ENCODE measurements at regions not wholly inside any gene's neighbourhood (a gene's known extent, or its start where the extent isn't known, plus 50 kb on each side); places are given as distances from the start of the nearest gene placed in this dataset.

DNA sequence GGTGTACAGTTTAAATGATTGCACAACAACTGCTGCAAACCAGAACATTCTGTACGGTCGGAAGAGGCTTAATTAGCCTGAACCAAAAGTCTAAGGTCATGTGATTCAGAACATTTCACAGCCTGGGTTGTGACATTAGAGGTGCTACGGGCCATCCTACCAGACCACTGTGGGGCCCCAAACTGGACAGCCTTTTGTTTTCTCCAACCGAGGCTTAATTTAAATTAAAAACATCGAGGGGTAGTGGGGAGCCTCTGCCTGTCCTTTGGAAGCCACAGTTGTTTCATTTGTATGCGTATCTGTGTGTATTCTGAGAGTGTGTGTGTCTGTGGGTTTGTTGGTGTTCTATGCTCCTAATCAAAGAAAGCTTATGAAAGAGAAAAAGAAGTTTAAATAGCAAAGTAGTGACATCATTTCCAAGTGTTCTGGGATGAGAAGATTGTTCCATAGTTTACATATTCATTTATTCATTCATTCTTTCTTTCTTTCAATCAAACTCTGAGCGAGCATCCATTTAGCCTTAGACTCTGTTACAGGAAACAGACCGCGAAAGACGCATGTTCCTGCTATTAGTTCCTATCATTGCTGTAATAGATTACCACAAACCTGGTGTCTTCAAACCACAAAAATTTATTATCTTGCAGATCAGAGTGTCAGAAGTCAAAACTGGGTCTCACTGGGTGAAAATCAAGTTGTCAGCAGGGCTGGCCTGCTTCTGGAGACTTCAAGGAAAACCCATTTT is 444.8 kb downstream of the FOXO1 start:
- Mint-ChIP-seq H3K4me3 (no peak overlapping the region), H3K27me3 (no peaks in the 10 kb centered on the region), H3K9me3 (peaks cover 4% of the 10 kb centered on the region), H3K36me3 (ENCODE audit: low read depth) (peaks cover 4% of the 10 kb centered on the region), H3K27ac (peak overlapping the region; percentile 72), H3K4me1 (peaks cover 35% of the 10 kb centered on the region)
- POLR2A ChIA-PET = no interaction called here
- peak; percentile 33 for DNase-seq
- CTCF ChIA-PET = interaction anchor here (1.0 kb wide), 1 partner anchor 18 kb away, joined by 3 read pairs; no protein-coding TSS in a partner anchor

DNA sequence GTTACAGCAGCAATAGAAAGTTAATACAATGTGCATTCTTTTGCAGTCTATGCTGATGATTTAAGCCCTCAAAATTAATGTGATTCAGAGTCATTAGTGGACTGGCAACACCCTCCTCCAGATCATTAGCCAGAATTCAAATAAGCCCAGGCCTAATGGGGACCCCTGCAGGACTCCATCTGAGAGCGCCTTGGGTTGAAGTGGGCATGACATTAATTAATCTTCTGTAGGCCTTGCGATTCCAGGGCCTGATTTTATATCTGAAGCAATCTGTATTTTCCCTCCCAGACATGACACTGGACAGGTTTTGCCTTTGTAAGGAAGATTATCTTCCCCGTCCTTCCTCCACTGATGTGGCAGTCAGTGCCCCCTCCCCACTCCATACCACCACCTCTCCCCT is 442.9 kb downstream of the FOXO1 start:
- Mint-ChIP-seq H3K27ac (no peak overlapping the region), H3K4me1 (peaks cover 34% of the 10 kb centered on the region), H3K4me3 (no peak overlapping the region), H3K36me3 (ENCODE audit: low read depth) (peaks cover 4% of the 10 kb centered on the region), H3K27me3 (no peaks in the 10 kb centered on the region), H3K9me3 (peaks cover 2% of the 10 kb centered on the region)
- no peak for DNase-seq
- ChIA-PET POLR2A (no interaction called here), CTCF (no interaction called here)

GRCh38 chr13:40228496-40228895 is 437.9 kb downstream of the FOXO1 start:
- no peak overlapping the region for H3K27ac Mint-ChIP-seq
- H3K9me3 Mint-ChIP-seq = peaks cover 5% of the 10 kb centered on the region
- CTCF ChIA-PET = no interaction called here
- H3K27me3 Mint-ChIP-seq = no peaks in the 10 kb centered on the region
- peaks cover 2% of the 10 kb centered on the region for H3K36me3 Mint-ChIP-seq (ENCODE audit: low read depth)
- H3K4me1 Mint-ChIP-seq = peaks cover 6% of the 10 kb centered on the region
- H3K4me3 Mint-ChIP-seq = no peak overlapping the region
- DNase-seq = no peak
- POLR2A ChIA-PET = no interaction called here

DNA sequence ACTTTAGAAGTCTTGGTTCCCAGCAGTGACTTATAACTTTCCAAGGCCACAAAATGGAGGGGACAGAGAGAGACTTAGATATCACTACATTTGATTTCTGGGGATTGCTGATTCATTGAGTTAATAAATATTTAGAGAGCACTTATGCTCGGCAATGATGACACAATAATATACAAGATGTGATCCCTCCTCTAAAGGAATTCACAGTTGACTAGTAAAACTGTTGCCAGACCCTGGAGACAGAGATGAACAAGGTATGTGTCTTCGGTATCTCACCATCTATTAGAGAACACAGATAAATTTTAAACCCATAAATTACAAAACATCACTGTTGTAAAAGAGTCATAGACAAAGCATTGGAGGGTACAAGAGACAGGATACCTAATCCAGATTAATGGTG is 437.5 kb downstream of the FOXO1 start:
- Mint-ChIP-seq H3K36me3 (ENCODE audit: low read depth) (peaks cover 2% of the 10 kb centered on the region), H3K9me3 (peaks cover 5% of the 10 kb centered on the region), H3K27ac (no peak overlapping the region), H3K4me1 (peaks cover 4% of the 10 kb centered on the region), H3K4me3 (no peak overlapping the region), H3K27me3 (no peaks in the 10 kb centered on the region)
- POLR2A ChIA-PET = no interaction called here
- no peak for DNase-seq
- CTCF ChIA-PET = no interaction called here

- H3K36me3 Mint-ChIP-seq (ENCODE audit: low read depth) = peaks cover 2% of the 10 kb centered on the region
- no peak for DNase-seq
Observed at GRCh38 chr13:40230833-40231266, 435.6 kb downstream of the FOXO1 start.

GRCh38 chr13:40231311-40231710 is 435.1 kb downstream of the FOXO1 start:
- peaks cover 2% of the 10 kb centered on the region for H3K36me3 Mint-ChIP-seq (ENCODE audit: low read depth)
- ChIA-PET POLR2A (no interaction called here), CTCF (interaction anchor here (1.3 kb wide), 1 partner anchor 11 kb away, joined by 3 read pairs; no protein-coding TSS in a partner anchor)
- no peak overlapping the region for H3K4me3 Mint-ChIP-seq
- peaks cover 5% of the 10 kb centered on the region for H3K9me3 Mint-ChIP-seq
- no peaks in the 10 kb centered on the region for H3K27me3 Mint-ChIP-seq
- DNase-seq = no peak
- H3K4me1 Mint-ChIP-seq = peaks cover 4% of the 10 kb centered on the region
- no peak overlapping the region for H3K27ac Mint-ChIP-seq

More at GRCh38 chr13:40230833-40231266, 435.6 kb downstream of the FOXO1 start:
- no peaks in the 10 kb centered on the region for H3K27me3 Mint-ChIP-seq
- no peak overlapping the region for H3K4me3 Mint-ChIP-seq
- no peak overlapping the region for H3K27ac Mint-ChIP-seq
- ChIA-PET CTCF (no interaction called here), POLR2A (no interaction called here)
- peaks cover 5% of the 10 kb centered on the region for H3K9me3 Mint-ChIP-seq
- H3K4me1 Mint-ChIP-seq = peaks cover 4% of the 10 kb centered on the region

GRCh38 chr13:40231751-40232150 is 434.7 kb downstream of the FOXO1 start:
- POLR2A ChIA-PET = no interaction called here
- Mint-ChIP-seq H3K36me3 (ENCODE audit: low read depth) (peaks cover 2% of the 10 kb centered on the region), H3K9me3 (peaks cover 5% of the 10 kb centered on the region)

DNA sequence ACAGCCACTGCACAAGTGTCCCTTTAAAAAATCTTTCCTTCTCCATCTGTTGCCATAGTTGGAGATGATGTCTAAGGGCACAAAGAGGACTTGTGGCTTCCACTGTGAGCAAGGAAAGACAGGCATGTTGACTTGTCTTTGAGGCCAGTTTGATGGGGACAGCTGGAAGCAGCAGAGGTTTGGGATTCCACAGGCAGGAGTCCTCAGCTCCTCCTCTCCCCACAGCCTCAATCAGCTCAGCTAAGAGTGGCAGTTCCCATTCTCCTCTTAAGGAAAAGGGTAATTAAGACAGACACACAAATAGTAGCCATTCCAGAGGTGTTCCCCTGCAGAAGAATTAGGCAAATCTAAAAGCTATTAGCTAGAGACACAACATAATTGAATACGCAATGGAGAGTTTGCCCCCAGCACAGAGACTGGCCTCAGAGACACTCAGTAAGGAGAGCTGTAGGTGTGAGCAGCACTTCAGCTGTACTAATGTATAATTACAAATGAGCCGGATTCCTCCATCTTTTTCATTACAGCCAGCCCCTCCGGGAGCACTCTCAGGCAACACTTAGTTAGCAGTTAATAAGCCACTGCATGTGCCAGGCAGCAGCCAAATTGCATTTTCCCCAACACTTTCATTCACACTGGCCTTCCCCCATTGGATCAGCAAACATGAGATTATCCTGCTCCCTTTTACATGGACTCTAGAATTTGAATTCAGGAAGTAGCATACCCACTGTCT is 434.0 kb downstream of the FOXO1 start:
- POLR2A ChIA-PET = no interaction called here
- Mint-ChIP-seq H3K27ac (no peak overlapping the region), H3K27me3 (no peaks in the 10 kb centered on the region), H3K4me1 (peaks cover 4% of the 10 kb centered on the region), H3K9me3 (peaks cover 8% of the 10 kb centered on the region), H3K4me3 (no peak overlapping the region), H3K36me3 (ENCODE audit: low read depth) (peaks cover 2% of the 10 kb centered on the region)
- CTCF ChIA-PET = interaction anchor here (1.3 kb wide), 1 partner anchor 10 kb away, joined by 3 read pairs; no protein-coding TSS in a partner anchor
- no peak for DNase-seq

More at GRCh38 chr13:40231751-40232150, 434.7 kb downstream of the FOXO1 start:
- Mint-ChIP-seq H3K27ac (no peak overlapping the region), H3K27me3 (no peaks in the 10 kb centered on the region), H3K4me3 (no peak overlapping the region), H3K4me1 (peaks cover 4% of the 10 kb centered on the region)
- no peak for DNase-seq
- CTCF ChIA-PET = interaction anchor here (1.3 kb wide), 1 partner anchor 11 kb away, joined by 3 read pairs; no protein-coding TSS in a partner anchor

GRCh38 chr13:40233731-40234195 is 432.7 kb downstream of the FOXO1 start:
- Mint-ChIP-seq H3K4me1 (peaks cover 4% of the 10 kb centered on the region), H3K27me3 (no peaks in the 10 kb centered on the region), H3K36me3 (ENCODE audit: low read depth) (peaks cover 2% of the 10 kb centered on the region), H3K9me3 (peaks cover 8% of the 10 kb centered on the region), H3K4me3 (no peak overlapping the region), H3K27ac (no peak overlapping the region)
- ChIA-PET CTCF (no interaction called here), POLR2A (interaction anchor here (0.7 kb wide), 1 partner anchor 33 kb away, joined by 3 read pairs; no protein-coding TSS in a partner anchor)
- no peak for DNase-seq

- ChIA-PET POLR2A (no interaction called here), CTCF (interaction anchor here (0.6 kb wide), 1 partner anchor 104 kb away, joined by 5 read pairs; no protein-coding TSS in a partner anchor)
- Mint-ChIP-seq H3K27ac (no peak overlapping the region), H3K4me1 (peaks cover 4% of the 10 kb centered on the region), H3K36me3 (ENCODE audit: low read depth) (no peaks in the 10 kb centered on the region), H3K9me3 (peaks cover 5% of the 10 kb centered on the region), H3K27me3 (no peaks in the 10 kb centered on the region), H3K4me3 (no peak overlapping the region)
- DNase-seq = no peak
Observed at GRCh38 chr13:40235160-40235796, 431.2 kb downstream of the FOXO1 start.

DNA sequence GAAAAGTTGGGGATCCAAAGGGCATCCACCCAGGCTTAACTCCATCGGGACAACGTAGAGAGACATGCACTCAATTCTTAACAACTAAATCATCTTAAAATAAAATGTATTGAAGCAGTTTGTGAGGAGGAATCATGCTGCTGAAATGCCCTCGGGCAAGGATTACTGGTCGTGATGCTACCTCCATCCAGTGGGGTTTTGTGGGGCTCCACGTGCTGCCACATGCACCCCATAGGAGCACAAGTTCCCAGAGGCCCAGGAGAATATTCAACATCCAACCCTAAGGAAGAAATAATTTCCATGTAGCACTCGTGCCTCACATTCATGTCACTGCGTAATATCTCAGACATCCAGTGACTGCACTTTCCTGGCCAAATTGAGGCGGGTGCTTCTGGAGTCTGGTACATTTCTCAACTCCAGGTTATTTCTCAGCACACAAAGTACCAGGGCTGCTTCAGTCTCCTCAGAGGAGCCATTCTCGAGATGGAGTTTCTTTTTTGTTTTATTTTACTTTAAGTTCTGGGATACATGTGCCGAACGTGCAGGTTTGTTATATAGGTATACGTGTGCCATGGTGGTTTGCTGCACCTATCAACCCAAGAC is 429.8 kb downstream of the FOXO1 start:
- Mint-ChIP-seq H3K27me3 (no peaks in the 10 kb centered on the region), H3K9me3 (peaks cover 5% of the 10 kb centered on the region), H3K4me3 (no peak overlapping the region), H3K36me3 (ENCODE audit: low read depth) (no peaks in the 10 kb centered on the region), H3K27ac (no peak overlapping the region), H3K4me1 (no peaks in the 10 kb centered on the region)
- no peak for DNase-seq
- ChIA-PET CTCF (no interaction called here), POLR2A (no interaction called here)

DNA sequence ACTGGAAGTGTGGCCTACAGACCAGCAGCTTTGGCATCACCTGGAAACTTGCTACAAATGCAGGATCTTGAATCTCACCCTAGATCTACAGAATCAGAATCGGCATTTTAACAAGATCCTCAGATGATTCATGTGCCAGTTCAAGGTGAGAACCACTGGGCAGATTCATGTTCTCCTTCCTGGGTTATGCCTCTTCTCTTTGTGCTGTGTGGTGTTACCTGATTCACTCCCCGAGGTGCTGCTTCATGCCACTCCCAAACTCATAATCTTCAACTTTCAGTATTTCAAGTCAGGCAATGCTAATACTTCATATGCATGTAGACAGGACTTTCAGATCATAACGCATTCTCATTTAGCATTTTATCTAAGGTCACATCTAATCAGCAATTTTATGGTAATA is 427.7 kb downstream of the FOXO1 start:
- DNase-seq = no peak
- Mint-ChIP-seq H3K27me3 (no peaks in the 10 kb centered on the region), H3K36me3 (ENCODE audit: low read depth) (no peaks in the 10 kb centered on the region), H3K4me1 (no peaks in the 10 kb centered on the region), H3K27ac (no peak overlapping the region), H3K9me3 (peaks cover 3% of the 10 kb centered on the region), H3K4me3 (no peak overlapping the region)
- ChIA-PET CTCF (no interaction called here), POLR2A (no interaction called here)
